ENCODE measurements at regions not wholly inside any gene's neighbourhood (a gene's known extent, or its start where the extent isn't known, plus 50 kb on each side); places are given as distances from the start of the nearest gene placed in this dataset.
A peak's percentile ranks its signal among the peaks of the same experiment; 100 is the strongest.

GRCh38 chr3:182364723-182365650 is 428.3 kb upstream of the ATP11B start:
- in situ Hi-C loops (cut with HindIII; ENCODE audit: low pct_unique_long_range_greater_than_20kb, low sequenced_read_pairs), result no loop called here
- peak; percentile 99 for DNase-seq (ENCODE audit: low read depth, low spot score)

DNA sequence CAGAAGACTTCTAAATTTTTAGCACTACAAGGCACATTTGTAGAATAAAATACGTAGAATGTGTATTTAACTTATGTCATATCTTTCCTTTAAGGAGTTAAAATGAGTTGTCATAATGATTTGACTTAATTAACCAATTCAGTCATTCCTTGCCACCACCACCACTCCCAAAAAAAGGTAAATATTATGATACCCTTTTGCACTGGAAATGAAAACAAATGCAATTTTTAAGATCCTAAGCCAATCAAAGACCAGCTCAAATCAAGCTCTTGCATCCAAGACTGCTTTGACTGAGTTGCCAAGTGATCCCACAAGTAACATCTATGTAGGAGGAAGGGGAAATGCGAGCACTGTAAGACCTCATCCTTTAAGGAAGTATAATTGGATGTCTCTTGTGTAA is 426.6 kb upstream of the ATP11B start:
- in situ Hi-C loops (cut with HindIII; ENCODE audit: low pct_unique_long_range_greater_than_20kb, low sequenced_read_pairs), result no loop called here
- DNase-seq (ENCODE audit: low read depth, low spot score), result no peak

DNA sequence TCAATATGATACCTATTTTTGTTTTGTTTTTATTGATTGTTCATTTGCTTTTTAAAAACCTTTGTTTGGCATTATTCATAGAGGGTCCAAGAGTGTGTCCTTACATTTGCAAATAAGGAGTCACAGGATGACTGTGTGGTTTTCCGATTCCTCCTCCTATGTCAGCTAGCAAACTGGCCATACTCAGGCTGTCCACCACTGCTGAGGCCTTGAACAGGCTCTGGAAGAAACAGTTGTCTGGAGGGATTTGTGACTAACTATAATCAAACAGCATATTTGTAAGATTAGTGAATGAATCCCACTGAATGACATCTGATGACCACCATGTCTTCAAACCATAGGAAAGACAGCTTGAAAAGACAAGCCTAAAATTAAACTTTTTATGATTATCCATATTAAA is 423.4 kb upstream of the ATP11B start:
- DNase-seq (ENCODE audit: low read depth, low spot score), result no peak
- in situ Hi-C loops (cut with HindIII; ENCODE audit: low pct_unique_long_range_greater_than_20kb, low sequenced_read_pairs), result no loop called here

- no peak for DNase-seq (ENCODE audit: low read depth, low spot score)
- in situ Hi-C loops (cut with HindIII; ENCODE audit: low pct_unique_long_range_greater_than_20kb, low sequenced_read_pairs), result no loop called here
Measured at GRCh38 chr3:182370949-182371348, 422.4 kb upstream of the ATP11B start.

- in situ Hi-C loops (cut with HindIII; ENCODE audit: low pct_unique_long_range_greater_than_20kb, low sequenced_read_pairs), result loop anchor here (25.0 kb wide), 1 partner anchor 111 kb away; no protein-coding TSS in a partner anchor
- DNase-seq (ENCODE audit: low read depth, low spot score), result no peak
Measured at GRCh38 chr3:182375916-182376315, 417.4 kb upstream of the ATP11B start.

DNA sequence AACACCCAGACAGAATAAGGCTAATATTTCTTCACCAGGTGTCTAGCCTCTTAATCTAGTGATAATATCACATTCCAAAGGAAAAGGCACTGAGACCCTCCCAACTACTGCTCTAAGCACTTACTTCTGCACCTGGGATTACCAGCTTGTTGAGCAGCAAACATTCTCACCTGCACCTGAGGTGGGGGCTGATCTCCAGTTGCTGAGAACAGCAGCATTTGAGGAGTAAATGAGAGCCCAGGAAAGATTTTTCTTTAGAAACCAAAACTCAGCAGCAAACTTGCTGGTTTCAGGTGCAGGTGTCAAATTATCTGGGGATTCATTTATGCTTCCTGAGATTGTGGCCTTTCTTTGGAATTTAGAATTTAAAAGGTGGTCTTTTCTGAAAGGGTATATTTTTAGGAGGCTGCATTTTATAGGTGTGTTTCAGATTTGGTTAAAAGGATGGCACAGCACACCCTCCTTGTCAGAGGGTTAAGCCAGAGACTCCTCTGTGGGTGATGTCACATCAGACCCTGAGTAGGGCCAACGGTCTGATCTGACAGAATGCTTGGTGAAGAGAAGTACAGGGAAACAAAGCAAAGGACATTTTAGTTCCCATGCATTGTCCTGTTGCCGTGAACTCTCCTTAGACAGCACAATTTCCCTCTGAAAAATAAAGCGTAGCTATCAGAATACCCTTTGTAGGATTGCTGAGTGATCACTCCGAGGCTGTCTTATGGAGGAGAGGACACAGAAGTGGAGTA is 411.0 kb upstream of the ATP11B start:
- in situ Hi-C loops (cut with HindIII; ENCODE audit: low pct_unique_long_range_greater_than_20kb, low sequenced_read_pairs), result loop anchor here (25.0 kb wide), 1 partner anchor 105 kb away; no protein-coding TSS in a partner anchor
- DNase-seq (ENCODE audit: low read depth, low spot score), result no peak

DNA sequence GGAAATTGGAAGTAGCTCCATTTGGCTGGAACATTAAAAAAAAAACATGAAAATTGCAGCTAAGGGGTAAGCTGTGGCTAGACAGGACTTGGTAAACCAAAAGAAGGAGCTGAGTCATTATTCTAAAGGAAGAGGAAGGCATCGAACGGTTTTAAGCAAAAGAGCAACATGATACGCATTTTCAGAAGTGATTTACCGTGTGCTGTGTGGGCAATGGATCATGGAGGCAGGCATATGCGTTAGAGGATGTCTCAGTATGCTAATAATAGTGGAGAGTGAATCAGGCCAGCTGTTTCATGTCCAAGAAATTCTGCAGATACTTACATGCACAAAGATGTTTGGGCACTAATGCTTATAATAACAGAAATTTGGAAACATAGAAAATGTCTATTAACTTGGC is 409.1 kb upstream of the ATP11B start:
- in situ Hi-C loops (cut with HindIII; ENCODE audit: low pct_unique_long_range_greater_than_20kb, low sequenced_read_pairs), result loop anchor here (25.0 kb wide), 1 partner anchor 103 kb away; no protein-coding TSS in a partner anchor
- no peak for DNase-seq (ENCODE audit: low read depth, low spot score)

- in situ Hi-C loops (cut with HindIII; ENCODE audit: low pct_unique_long_range_greater_than_20kb, low sequenced_read_pairs), result loop anchor here (25.0 kb wide), 1 partner anchor 102 kb away; no protein-coding TSS in a partner anchor
- no peak for DNase-seq (ENCODE audit: low read depth, low spot score)
Measured at GRCh38 chr3:182385356-182385755, 407.9 kb upstream of the ATP11B start.

DNA sequence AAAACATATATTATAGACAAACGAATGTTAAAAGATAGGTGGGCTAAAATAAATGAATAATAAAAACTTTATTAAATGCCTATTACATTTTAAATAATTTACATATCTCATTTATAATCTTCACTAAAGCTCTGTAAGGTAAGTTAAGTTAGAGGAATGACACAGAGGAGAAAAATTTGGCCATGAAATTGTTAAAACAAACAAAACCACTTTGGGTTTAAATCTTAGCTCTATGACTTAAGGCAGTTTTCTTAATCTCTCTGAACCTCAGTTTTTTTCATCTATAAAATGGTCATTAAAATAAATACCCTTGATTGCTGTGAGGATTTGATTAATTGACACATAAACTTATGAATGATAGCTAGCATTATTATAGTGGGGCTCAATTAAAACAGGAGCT is 404.8 kb upstream of the ATP11B start:
- DNase-seq (ENCODE audit: low read depth, low spot score), result no peak
- in situ Hi-C loops (cut with HindIII; ENCODE audit: low pct_unique_long_range_greater_than_20kb, low sequenced_read_pairs), result loop anchor here (25.0 kb wide), 1 partner anchor 99 kb away; no protein-coding TSS in a partner anchor

DNA sequence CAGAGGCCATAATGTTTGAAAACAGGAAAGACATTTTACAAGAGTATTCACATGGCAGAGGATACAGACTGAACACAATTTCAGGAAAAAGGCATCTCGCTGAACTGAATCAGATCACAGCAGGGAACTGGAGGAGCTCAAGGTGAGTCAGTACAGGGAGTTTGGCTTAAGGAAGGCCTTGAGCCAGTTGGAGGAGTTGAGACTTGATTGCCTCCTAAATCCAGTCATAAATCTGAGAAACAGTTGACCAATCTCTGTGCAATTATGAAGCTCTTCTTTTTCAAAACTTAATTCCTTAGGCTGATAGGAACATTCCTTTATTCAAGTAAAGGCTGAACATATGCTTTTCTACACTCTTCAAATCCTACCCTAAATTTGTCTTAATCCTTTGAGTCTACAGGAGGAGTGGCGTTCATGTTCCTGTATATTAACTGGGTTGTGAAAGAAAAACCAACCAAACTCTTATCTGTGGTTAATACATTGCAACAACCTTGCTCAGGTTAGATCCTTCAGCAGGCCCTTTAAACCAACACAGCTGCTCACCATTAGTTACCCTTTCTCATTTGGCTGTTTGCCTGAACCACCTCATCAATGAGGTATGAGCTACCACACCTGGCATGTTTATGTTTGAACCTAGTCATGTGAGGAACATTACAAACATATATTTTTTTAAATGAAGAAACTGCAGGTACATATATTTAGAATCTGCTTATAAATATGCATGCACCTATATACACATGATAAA is 404.1 kb upstream of the ATP11B start:
- in situ Hi-C loops (cut with HindIII; ENCODE audit: low pct_unique_long_range_greater_than_20kb, low sequenced_read_pairs), result loop anchor here (25.0 kb wide), 1 partner anchor 98 kb away; no protein-coding TSS in a partner anchor
- no peak for DNase-seq (ENCODE audit: low read depth, low spot score)

GRCh38 chr3:182390421-182390820 is 402.9 kb upstream of the ATP11B start:
- DNase-seq (ENCODE audit: low read depth, low spot score), result no peak
- in situ Hi-C loops (cut with HindIII; ENCODE audit: low pct_unique_long_range_greater_than_20kb, low sequenced_read_pairs), result loop anchor here (25.0 kb wide), 1 partner anchor 97 kb away; no protein-coding TSS in a partner anchor

DNA sequence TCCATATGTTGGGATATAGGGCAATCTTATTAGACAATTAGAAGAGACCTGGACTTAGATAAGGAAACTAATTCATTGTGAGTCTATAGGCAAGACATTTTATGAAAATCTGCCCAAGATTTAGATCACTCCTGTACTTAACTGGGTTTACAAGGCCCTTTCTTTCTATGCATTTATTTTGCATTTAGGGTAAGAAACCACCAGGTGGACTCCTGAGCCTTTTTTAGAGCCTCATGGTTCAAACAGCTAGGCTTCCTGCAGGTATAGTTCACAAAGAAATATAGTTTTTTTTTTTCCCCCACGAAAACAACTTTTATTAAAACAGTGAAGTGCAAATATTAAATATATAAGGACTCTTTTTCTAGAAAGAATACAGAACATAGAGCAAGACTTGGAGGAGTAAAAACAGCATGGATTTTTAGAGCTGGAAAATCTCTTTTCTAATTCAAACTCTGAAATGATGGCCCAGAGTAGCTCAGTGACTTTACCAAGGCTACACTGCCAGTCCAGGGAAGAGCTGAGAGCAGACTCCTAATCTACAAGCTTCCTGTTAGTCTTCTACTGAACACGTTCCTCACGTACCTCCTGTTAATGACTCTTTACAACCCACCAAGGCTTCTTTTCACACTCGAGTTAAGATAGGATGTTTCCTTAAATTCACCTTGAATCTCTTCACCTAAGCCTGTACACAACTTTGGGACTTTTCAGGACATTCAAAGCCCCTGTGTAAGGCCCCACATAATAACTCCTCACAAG is 400.9 kb upstream of the ATP11B start:
- DNase-seq (ENCODE audit: low read depth, low spot score), result peak; percentile 75
- in situ Hi-C loops (cut with HindIII; ENCODE audit: low pct_unique_long_range_greater_than_20kb, low sequenced_read_pairs), result loop anchor here (25.0 kb wide), 1 partner anchor 95 kb away; no protein-coding TSS in a partner anchor

- in situ Hi-C loops (cut with HindIII; ENCODE audit: low pct_unique_long_range_greater_than_20kb, low sequenced_read_pairs), result loop anchor here (25.0 kb wide), 1 partner anchor 94 kb away; no protein-coding TSS in a partner anchor
- no peak for DNase-seq (ENCODE audit: low read depth, low spot score)
Measured at GRCh38 chr3:182393151-182393550, 400.2 kb upstream of the ATP11B start.

- in situ Hi-C loops (cut with HindIII; ENCODE audit: low pct_unique_long_range_greater_than_20kb, low sequenced_read_pairs), result loop anchor here (25.0 kb wide), 1 partner anchor 93 kb away; no protein-coding TSS in a partner anchor
- no peak for DNase-seq (ENCODE audit: low read depth, low spot score)
Measured at GRCh38 chr3:182393830-182394367, 399.4 kb upstream of the ATP11B start.

- in situ Hi-C loops (cut with HindIII; ENCODE audit: low pct_unique_long_range_greater_than_20kb, low sequenced_read_pairs), result loop anchor here (25.0 kb wide), 1 partner anchor 90 kb away; no protein-coding TSS in a partner anchor
- DNase-seq (ENCODE audit: low read depth, low spot score), result no peak
Measured at GRCh38 chr3:182397164-182397563, 396.1 kb upstream of the ATP11B start.

GRCh38 chr3:182399978-182400737 is 393.1 kb upstream of the ATP11B start:
- no peak for DNase-seq (ENCODE audit: low read depth, low spot score)
- in situ Hi-C loops (cut with HindIII; ENCODE audit: low pct_unique_long_range_greater_than_20kb, low sequenced_read_pairs), result loop anchor here (25.0 kb wide), 1 partner anchor 87 kb away; no protein-coding TSS in a partner anchor

Data from SK-MEL-5 (cell line).